ENCODE measurements at regions not wholly inside any gene's neighbourhood (a gene's known extent, or its start where the extent isn't known, plus 50 kb on each side); places are given as distances from the start of the nearest gene placed in this dataset.

DNA sequence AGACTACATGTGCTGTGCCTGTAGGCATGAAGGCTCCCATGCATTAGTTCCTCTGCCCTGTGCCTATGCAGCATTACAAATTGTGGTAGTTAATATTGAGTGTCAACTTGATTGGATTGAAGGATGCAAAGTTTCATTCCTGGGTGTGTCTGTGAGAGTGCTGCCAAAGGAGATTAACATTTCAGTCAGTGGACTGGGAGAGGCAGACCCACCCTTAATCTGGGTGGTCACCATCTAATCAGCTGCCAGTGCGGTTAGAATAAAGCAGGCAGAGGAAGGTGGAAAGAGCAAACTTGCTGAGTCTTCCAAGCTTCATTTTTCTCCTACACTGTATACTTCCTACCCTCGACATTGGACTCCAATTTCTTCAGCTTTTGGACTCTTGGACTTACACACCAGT lies 460.2 kb upstream of the SMIM31 start:
- Histone ChIP-seq H3K4me2 (ENCODE audit: low read length) (no peak overlapping the region), H3K4me3 (ENCODE audit: low read depth, low read length, poor library complexity, severe bottlenecking) (no peak overlapping the region), H3K36me3 (ENCODE audit: insufficient read depth, low read length) (no peaks in the 10 kb centered on the region), H3K27ac (ENCODE audit: low read depth, low read length, poor library complexity, severe bottlenecking) (no peak overlapping the region), H3K9me2 (ENCODE audit: insufficient read depth, low read length) (no peaks in the 10 kb centered on the region), H3K4me1 (ENCODE audit: insufficient read depth, low read length, poor library complexity, severe bottlenecking) (no peaks in the 10 kb centered on the region), H2AFZ (ENCODE audit: low read length) (no peak overlapping the region), H4K20me1 (ENCODE audit: insufficient read depth, low read length) (no peaks in the 10 kb centered on the region; the same call in 1 of the 2 replicates), H3K9me3 (ENCODE audit: low read length) (no peaks in the 10 kb centered on the region), H3K79me2 (ENCODE audit: insufficient read depth, low read depth, low read length) (no peaks in the 10 kb centered on the region)
- TF ChIP-seq EZH2phosphoT487 (IDR thresholded peaks at IDR 0.05; ENCODE audit: borderline replicate concordance, low read depth, low read length): no peak
- TF ChIP-seq, protein P1, sequence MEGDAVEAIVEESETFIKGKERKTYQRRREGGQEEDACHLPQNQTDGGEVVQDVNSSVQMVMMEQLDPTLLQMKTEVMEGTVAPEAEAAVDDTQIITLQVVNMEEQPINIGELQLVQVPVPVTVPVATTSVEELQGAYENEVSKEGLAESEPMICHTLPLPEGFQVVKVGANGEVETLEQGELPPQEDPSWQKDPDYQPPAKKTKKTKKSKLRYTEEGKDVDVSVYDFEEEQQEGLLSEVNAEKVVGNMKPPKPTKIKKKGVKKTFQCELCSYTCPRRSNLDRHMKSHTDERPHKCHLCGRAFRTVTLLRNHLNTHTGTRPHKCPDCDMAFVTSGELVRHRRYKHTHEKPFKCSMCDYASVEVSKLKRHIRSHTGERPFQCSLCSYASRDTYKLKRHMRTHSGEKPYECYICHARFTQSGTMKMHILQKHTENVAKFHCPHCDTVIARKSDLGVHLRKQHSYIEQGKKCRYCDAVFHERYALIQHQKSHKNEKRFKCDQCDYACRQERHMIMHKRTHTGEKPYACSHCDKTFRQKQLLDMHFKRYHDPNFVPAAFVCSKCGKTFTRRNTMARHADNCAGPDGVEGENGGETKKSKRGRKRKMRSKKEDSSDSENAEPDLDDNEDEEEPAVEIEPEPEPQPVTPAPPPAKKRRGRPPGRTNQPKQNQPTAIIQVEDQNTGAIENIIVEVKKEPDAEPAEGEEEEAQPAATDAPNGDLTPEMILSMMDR (conservative IDR thresholded peaks at IDR 0.05; ENCODE audit: low read length): no peak
- intact Hi-C loops (cut with micrococcal nuclease; ENCODE audit: unreplicated experiment): no loop called here
- no peak for DNase-seq (ENCODE audit: low spot score)
- POLR2A ChIA-PET: interaction anchor here (0.6 kb wide), 1 partner anchor 788 kb away, joined by 6 read pairs; no protein-coding TSS in a partner anchor
- CTCF ChIA-PET (ENCODE audit: unreplicated experiment): no interaction called here
- no TSS peak for BruUV-seq (replicated peaks)

DNA sequence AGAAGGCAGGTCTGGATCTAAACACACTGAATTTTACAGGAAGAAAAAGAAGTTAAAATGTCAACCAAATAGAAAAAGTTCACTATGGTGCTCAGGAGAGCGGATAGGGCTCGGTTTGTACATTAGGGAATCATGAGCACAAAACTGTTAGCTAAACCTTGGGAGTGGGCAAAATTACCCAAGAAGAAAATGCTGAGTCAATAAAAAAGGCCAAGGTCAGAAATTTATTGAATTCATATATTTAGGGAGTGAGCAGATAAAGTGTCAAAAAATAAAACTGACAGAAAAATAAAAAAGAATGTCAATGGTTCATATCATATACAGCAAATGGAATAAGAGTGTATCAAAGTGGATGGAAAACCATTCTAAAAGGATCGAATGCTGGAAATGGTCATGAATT lies 452.5 kb upstream of the SMIM31 start:
- Histone ChIP-seq H2AFZ (ENCODE audit: low read length) (no peak overlapping the region), H3K36me3 (ENCODE audit: insufficient read depth, low read length) (no peaks in the 10 kb centered on the region), H3K79me2 (ENCODE audit: insufficient read depth, low read depth, low read length) (no peaks in the 10 kb centered on the region), H3K4me1 (ENCODE audit: insufficient read depth, low read length, poor library complexity, severe bottlenecking) (no peaks in the 10 kb centered on the region), H3K27ac (ENCODE audit: low read depth, low read length, poor library complexity, severe bottlenecking) (no peak overlapping the region), H3K9me3 (ENCODE audit: low read length) (no peaks in the 10 kb centered on the region), H3K4me3 (ENCODE audit: low read depth, low read length, poor library complexity, severe bottlenecking) (no peak overlapping the region), H3K9me2 (ENCODE audit: insufficient read depth, low read length) (no peaks in the 10 kb centered on the region), H3K4me2 (ENCODE audit: low read length) (no peak overlapping the region), H4K20me1 (ENCODE audit: insufficient read depth, low read length) (no peaks in the 10 kb centered on the region)
- intact Hi-C loops (cut with micrococcal nuclease; ENCODE audit: unreplicated experiment): no loop called here
- DNase-seq (ENCODE audit: low spot score): no peak
- POLR2A ChIA-PET: interaction anchor here (0.6 to 1.0 kb wide), 3 partner anchors 14 to 173 kb away, joined by 3 read pairs; no protein-coding TSS in a partner anchor
- no TSS peak for BruUV-seq (replicated peaks)
- CTCF ChIA-PET (ENCODE audit: unreplicated experiment): no interaction called here
- TF ChIP-seq, protein P1 (conservative IDR thresholded peaks at IDR 0.05; ENCODE audit: low read length): no peak
- TF ChIP-seq EZH2phosphoT487 (IDR thresholded peaks at IDR 0.05; ENCODE audit: borderline replicate concordance, low read depth, low read length): no peak

DNA sequence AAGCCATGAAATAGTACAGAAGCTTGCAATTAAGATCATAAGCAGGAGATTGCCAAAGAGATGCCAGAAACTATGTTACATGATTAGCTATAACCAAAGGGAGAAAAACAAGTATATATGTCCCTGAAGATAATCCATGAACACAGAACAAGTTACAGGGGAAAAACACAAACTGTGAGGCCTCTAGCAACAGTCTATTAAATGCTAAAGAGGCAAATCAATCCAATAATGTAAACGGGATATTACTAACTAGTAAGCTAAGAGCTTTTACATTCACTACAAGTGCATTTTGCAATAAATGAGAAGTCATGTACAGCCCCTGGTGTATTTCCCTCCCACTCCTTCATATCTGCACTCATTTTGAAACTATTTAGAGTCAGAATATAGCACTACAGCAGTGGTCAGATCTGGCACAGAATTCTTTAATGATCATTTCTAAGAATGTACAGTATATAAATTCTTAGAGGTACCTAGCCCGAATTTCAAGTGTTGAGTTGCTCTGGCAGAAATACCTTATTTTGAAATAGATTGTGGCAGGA lies 449.8 kb upstream of the SMIM31 start:
- POLR2A ChIA-PET: interaction anchor here (0.6 kb wide), 1 partner anchor 13 kb away, joined by 3 read pairs; no protein-coding TSS in a partner anchor
- Histone ChIP-seq H3K79me2 (ENCODE audit: insufficient read depth, low read depth, low read length) (no peaks in the 10 kb centered on the region), H3K9me3 (ENCODE audit: low read length) (no peaks in the 10 kb centered on the region), H3K4me1 (ENCODE audit: insufficient read depth, low read length, poor library complexity, severe bottlenecking) (no peaks in the 10 kb centered on the region), H2AFZ (ENCODE audit: low read length) (no peak overlapping the region), H4K20me1 (ENCODE audit: insufficient read depth, low read length) (no peaks in the 10 kb centered on the region), H3K27ac (ENCODE audit: low read depth, low read length, poor library complexity, severe bottlenecking) (no peak overlapping the region), H3K4me3 (ENCODE audit: low read depth, low read length, poor library complexity, severe bottlenecking) (no peak overlapping the region), H3K9me2 (ENCODE audit: insufficient read depth, low read length) (no peaks in the 10 kb centered on the region), H3K36me3 (ENCODE audit: insufficient read depth, low read length) (no peaks in the 10 kb centered on the region), H3K4me2 (ENCODE audit: low read length) (no peak overlapping the region)
- intact Hi-C loops (cut with micrococcal nuclease; ENCODE audit: unreplicated experiment): no loop called here
- no peak for TF ChIP-seq EZH2phosphoT487 (IDR thresholded peaks at IDR 0.05; ENCODE audit: borderline replicate concordance, low read depth, low read length)
- TF ChIP-seq, protein P1 (conservative IDR thresholded peaks at IDR 0.05; ENCODE audit: low read length): no peak
- DNase-seq (ENCODE audit: low spot score): no peak
- BruUV-seq (replicated peaks): no TSS peak
- CTCF ChIA-PET (ENCODE audit: unreplicated experiment): no interaction called here

Data from OCI-LY7 (cell line).